GM21390 (cell line): ENCODE measurements at regions not wholly inside any gene's neighbourhood (a gene's known extent, or its start where the extent isn't known, plus 50 kb on each side); places are given as distances from the start of the nearest gene placed in this dataset.
A peak's percentile ranks its signal among the peaks of the same experiment; 100 is the strongest.

Source experiments
- ATAC-seq: cut with Tn5 transposase; IDR thresholded peaks from one replicate; pipeline ENCODE4 v1.9.1; 2021; ENCODE audit not compliant: unreplicated experiment

DNA sequence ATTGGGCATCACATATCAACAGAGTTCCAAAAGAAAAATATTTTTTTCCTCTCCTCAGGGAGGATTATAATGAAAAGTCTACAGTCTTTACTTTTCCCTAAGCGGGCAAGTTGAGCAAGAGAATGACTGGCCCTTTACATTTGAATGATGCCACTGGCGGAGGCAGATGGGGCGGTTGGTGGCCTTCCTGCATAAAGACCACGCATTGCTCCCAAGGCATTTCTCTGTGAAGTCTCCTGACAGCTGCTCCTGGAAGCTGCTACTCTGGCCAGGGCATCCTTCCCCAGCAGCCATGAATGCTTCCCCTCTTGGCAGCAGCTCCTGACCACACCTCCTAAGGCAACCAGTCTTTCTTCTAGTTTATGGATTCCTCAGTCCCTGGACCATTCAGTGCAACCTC, 161.1 kb upstream of the RRP15 start:
- no peak for ATAC-seq

DNA sequence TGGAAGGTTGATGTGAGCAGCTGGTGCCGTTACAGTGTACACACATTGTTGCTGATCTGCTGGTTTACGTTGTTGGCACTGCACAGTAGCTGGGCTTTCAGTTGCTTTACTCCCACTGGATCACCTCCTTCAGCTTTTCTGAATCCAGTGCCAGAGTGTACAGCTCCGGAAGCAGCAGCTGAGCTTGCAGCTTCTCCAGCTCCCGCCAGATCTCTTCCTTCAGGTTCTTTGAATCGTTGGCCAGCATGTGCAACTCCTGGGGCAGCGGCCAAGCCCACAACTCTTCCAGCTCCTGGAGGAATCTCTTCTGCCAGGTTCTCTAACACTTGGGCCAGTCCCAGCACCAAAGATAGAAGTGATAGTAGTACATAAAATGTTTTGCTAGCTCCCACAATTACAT, 149.7 kb upstream of the RRP15 start:
- ATAC-seq: no peak

DNA sequence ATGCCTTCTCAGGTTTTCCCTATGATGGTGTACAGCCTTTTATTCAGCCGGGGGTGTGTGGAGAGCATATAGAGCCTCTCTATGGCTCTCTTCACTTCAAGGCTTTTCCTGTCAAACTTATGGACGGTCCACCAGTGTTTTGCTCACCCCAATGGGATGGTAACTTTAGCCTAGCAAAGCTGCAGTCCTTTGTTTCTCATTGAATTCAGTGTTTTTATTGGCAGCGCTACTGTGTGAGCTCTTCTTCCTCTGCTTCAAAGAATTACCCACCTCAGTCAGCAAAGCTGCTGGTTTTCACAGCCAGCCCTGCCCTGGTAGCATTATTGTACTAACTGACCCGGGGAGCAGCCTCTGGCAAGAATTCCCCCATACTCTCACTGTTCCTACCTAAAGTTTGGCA, 145.3 kb upstream of the RRP15 start:
- no peak for ATAC-seq

DNA sequence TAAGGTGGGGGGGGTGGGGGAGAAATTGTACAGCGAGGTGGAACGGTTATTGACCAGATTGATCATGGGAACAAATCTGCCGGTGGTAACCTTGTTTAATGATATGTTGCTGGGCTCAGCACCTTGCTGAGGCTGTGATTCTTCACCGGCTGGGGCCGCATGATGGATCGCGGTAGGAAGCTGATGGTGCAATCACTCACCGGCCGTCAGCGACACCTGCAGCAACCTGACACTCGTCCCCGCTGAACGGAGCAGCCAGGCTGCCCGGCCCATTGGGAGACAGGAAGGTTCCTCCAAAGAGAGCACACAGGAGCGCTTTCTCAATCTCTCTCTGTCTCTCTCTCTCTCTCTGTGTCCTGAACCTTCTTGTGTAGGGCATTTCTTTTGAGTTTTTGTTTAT, 128.5 kb upstream of the RRP15 start:
- ATAC-seq: no peak

DNA sequence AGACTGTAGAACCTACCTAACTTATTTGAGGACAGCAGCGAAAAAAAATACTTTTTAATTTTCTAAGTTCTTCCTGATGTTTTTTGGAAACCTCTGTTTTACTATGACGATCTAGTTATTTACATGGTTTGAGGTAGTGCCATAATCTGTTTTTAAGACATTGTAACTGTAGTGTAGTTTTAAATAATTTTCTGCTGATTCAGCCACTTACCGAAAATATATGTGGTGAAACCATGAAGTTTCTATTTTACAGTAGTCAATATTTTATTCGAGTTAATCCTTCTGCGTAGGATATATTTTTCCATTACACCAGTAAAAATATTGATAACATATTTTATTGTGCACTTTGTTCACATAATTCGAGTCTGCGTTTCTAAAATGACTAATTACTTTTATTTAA, 121.7 kb upstream of the RRP15 start:
- no peak for ATAC-seq

DNA sequence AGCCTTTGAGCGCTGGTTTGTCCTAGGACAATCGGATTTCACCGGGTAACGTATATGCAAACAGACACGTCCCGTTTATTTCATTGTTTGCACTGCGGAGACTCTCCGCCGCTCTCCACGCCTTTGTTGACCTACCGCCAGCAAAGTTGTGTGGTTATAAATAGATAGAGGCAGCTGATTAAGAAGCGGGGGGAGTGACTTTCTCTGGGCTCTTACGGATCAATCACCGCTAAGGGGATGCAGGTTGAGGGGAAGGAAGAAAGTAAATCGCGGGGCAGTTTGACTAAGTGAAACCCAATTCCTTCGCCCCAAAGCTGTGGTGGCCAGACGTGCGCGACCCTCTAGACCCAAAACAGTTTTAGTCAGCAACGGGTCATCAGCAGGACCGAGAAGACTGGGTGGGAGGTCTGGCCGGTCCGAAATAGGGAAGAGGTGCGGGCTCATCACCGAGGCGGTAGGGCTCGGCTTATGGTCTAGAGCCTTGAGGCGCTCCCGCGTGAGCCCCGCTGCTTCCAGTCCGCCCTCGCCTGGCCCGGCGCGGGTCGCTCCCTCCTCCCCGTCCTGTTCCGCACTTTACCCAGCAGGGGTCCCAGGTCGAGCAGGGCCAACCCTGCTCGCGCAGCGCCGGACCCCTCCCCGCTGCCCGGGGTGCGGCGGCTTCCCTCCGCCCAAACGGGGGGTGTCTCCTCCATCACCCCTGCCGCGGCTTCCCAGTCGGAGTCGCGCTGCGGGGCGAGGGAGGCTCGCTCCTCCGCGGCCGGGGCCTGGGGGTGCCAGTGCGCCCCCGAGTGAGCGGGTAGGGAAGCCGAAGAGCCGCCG, 120.8 kb upstream of the RRP15 start:
- ATAC-seq: peak; percentile 62

DNA sequence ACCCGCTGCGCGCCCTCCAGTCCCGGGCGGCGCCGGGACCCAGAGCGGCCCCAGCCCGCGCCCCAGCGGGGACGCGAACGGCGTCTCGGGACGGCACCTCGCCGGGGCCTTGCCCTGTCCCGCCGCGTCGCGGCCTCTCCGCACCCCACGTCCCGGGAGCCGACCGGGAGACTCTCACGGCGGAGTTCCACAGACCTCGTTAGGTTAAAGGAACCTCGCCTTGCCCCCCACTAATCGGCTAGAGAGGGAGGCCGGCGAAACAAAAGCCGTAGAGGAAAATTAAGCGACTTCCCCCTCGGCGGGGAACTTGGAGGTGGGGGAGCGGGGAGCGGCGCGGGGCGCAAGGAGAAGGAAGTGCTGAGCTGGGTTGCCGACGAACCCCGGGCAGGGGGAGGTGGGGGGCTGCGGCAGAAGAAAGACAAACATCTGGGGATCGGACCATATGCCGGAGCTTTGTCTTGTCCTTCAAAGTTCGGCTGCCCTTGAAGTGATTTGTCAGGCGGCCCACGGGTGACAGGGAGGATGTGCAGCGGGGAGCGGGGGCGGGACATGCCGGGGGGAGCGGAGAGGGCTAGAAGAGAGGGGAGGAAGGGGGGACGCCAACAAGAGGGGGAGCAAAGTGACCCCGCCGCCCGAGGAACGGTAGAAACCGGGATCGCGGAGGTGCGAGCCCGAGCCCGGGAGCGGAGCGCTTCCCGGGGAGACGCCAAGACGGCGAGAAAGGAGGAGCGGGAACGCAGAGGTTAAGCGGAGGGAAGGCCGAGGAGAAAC, 120.0 kb upstream of the RRP15 start:
- peak; percentile 47 for ATAC-seq

DNA sequence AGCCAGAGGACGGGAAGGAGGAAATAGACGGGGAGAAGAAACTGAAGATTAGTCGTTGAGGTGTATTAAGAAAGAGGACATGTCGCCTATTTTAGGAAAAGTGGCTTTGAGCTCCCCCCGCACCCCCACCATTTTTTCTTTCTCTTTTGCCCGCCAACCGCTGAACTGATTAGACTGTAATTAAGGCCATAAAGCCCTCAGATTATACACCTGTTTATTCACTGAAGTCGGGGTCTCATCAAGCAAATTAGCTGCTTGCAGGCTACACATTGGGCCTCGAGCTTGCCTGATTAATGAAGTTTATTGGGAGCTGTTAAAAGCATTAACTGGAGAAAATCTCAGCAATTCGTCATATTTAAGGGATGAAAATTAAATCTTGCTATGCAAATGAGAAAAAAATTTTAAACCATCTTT, 119.4 kb upstream of the RRP15 start:
- no peak for ATAC-seq

DNA sequence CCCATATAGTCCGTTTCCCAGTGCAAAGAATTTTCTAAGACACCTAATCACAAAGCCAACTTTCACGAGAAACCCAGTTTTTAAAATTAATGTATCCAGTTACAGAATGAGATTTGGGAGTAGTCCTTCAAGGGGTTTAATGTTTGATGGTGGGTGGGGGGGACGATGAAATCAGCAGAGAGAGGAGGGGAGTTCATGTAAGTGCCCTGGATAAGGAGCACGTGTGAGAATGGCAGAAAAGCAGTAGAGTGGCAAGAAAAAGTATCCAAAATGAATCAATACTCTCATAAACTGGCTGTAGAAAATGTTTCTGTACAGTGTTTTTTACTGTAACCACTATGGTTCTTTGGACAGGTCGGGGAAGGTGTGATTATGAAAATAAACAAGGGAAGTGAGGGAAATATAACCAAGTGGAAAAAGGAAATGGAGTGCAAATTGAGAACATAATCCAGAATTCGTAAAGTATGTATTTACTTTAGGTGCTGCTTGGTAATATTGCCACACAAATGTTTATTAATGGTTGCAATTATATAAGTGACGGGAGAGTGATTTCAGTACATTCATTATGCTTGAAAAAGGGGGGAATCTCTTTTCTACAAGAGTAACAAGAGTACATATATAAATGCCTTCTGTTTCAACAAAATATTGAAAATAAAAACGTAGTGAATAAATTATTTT, 118.7 kb upstream of the RRP15 start:
- no peak for ATAC-seq

DNA sequence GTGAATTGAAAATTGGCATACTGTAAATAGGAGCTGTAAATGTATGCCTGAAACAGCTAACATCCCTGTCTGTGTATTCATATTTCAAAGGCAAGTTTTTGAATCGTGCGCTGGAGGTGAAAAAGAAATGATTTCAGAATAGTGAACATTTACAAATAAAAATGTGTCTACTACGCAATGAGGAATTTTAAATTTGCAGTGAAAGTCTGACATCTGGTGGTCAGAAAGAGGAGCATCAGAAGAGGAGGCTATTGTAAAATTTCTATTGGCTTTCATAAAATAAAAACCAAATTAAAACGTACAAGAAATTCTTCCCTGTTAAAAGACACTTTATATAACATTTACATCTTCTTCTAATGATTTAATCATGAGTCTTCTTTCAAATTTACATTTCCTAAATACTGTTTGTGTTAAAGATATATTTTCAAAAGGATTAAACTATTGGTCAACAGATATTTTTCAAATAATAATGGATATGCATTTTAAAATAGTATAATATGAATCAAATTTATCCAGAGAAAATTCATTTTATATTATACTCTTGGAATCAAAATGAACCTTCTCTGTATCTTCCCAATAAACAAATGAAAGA, 113.7 kb upstream of the RRP15 start:
- peak; percentile 70 for ATAC-seq

DNA sequence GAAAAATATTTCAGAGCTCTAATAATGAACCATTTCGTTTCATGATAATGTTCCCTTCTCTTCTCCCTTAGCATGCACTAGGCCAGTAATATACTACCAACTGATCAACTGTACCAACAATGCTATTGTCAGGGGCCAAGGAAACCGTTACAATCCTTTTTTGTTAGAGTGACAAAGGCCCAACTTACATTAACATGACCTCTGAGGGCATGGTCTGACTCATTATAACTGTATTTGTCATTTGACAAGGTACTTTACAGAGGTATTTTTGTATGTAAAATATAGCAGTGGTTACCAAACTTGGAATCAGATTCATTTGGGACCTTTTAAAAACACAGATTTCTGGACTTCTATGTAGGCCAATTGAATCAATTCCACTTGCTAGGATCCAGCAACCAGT, 102.6 kb upstream of the RRP15 start:
- no peak for ATAC-seq

DNA sequence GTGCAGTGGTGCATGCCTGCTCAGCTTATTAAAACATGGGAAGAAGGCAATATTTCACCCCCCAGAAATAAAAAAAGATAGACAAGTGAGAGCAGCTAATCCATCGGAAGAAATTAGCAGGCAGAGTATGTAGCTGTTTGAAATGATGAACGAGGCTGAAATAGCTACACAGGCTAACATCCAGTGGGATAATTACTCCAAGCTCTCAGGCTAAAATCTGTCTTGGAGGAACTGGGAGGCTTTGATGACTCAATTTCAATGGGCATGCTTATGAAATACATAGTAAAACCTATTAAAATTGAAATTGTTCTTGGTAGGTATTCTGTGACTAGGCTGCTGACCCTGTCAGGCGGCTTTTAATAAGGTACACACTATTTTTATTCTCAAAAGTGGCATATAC, 84.1 kb upstream of the RRP15 start:
- ATAC-seq: no peak

DNA sequence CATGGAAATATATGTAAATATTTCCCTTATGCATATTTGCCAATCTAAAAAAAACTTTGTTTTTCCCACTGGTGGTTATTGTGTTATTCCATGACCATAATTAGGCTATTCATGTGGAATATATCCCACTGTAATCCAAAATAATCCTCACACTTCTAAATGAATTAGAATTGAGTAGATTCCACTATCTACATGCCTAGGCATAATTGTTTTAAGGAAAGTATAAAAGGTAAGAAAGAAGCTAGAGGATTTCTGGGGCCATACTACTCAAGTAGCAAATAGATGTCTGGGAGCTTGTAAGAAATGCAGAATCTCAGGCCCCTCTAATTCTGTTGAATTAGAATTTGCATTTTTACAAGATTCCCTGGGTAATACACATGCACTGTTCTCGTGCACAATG, 83.5 kb upstream of the RRP15 start:
- no peak for ATAC-seq

DNA sequence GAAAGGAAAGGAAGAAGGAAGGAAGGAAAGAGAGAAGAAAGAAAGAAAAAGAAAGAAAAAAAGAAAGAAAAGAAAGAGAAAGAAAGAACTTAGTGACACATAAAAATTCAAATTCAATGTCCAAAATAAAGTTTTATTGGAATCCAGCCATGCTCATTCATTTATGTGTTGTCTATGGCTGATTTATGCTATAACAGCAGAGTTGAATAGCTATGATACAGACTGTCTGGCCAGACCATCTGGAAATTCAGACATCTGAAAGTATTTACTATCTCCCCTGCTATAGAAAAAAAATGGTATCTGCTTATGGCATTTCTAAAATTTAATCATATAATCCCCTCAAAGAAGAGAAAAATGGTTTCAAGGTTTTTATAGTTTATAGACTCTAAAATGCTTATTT, 79.4 kb upstream of the RRP15 start:
- ATAC-seq: no peak

DNA sequence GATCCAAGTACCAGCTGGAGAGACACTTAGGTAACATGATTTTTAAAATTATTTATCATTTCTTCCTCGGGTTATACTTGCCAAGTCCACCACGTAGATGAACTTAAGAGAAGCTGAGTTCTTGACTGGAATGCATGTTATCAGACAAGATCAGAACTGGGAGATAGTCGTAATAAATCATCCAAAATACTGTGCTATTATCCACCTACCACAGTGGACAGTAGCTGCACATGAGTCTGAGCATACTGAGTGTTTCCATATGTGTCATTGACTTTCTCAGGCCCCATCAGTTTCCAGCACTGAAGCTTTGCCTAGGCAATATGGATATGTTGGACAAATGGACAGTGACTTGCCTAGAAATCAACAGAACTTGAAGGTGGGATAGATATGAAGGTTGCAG, 77.9 kb upstream of the RRP15 start:
- no peak for ATAC-seq

DNA sequence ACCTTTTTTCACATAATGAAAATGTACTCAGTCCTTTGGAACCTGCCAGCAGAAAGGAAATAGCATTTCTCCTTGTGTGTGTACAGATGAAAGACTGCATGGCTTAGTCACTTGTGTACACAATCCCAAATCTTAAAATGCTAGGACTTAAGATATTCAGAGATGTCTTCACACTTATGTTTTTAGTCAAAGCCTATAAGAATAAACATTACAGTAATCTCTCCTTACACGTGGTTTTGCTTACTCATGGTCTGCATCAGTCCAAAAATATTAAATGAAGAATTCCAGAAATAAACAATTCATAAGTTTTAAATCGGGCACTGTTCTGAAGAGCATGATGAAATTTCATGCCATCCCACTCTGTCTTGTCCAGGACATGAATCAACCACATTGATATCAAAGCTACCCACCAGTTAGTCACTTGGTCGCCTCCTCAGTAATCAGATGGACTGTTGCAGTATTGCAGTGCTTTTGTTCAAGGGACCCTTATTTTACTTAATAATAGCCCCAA, 75.7 kb upstream of the RRP15 start:
- no peak for ATAC-seq

DNA sequence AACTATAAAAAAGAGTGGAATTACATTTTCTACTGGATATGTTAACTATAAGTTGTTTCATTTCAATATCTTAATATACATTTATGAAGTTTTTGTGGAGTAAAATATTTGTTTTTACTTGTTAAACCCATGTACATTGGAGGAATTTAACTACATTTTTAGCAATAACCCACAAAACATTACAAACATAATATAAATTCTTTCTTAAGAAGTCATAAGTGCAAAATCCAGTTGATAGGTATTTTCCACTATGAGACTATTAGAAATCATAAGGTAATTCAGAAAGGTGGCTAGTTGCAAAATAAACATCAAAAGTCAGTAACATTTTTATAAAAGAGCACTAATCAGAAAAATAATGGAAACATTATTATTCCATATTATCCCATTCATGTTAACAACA, 73.9 kb upstream of the RRP15 start:
- no peak for ATAC-seq

DNA sequence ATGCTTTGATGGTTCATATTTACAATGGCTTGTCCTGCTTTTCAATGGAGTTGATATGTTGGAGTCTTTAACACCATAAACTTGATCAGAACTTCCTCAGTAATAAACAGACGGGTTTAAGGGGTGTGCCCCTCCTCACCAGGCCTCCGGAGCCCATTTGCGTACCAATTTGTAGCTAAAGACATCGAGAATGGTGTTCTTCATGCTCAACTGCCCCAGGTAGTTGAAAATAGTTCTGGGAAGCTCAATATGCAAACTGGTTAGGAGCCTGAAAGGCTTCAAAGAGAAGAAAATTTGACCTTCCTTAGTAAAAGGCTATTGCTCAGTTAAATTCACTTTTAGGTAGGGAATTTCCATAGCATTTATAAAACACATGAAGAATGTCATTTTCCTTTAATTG, 68.1 kb upstream of the RRP15 start:
- ATAC-seq: no peak

DNA sequence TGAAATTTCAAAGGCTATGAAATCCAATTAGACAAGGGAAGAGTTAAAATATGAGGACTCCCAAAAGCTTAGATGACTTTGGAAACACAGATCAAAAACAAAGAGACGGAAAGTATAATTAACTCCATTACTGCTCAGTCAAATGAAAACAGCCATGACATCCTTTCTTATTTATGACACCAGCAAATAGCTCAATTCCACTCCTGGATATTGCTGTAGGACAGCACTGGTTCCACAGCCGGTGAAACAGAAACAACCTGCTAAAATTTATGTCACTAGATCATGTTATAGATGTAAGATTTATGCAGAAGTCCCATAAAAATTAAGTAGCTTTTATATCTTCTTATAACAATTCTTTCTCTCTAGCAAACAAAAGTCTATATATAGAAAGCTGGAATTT, 65.6 kb upstream of the RRP15 start:
- ATAC-seq: no peak

DNA sequence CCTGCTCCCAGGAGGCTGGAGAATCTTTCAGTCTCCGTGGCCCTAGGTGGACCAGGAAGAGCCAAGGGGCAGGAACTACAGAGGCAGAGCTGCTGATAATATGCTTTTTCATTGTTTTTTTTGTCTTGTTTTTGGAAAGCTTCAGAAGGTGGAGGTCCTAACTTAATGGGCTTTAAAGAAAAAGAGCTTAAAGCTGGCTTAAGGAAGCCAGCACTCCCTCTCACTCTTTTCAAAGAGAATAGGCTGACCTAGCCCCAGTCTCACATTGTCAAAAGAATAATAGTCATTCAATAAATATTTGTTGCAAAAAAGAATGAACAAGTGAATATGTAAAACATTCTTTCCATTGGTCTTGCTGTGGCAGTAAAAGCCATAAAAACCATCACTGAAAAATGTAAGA, 61.0 kb upstream of the RRP15 start:
- ATAC-seq: no peak

DNA sequence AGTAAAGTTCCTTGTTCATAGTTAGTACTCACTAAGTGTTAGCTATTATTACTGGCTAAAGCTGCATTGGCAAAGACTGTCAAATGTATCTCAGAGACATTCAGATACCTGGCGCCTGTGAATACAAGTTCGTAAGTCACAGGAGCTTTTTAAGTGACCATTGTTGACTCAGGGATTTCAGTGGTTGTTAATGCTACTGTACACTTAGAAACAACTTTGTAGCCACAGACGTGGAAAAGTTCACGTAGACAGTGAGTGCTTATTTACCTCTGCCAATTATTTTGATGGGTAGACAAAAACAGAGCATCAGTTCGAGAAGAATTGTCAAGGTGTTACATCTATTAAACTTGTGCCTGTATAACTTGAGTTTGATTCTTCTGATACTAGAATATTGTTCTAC, 59.1 kb upstream of the RRP15 start:
- ATAC-seq: no peak
